ENCODE measurements at regions not wholly inside any gene's neighbourhood (a gene's known extent, or its start where the extent isn't known, plus 50 kb on each side); places are given as distances from the start of the nearest gene placed in this dataset.

DNA sequence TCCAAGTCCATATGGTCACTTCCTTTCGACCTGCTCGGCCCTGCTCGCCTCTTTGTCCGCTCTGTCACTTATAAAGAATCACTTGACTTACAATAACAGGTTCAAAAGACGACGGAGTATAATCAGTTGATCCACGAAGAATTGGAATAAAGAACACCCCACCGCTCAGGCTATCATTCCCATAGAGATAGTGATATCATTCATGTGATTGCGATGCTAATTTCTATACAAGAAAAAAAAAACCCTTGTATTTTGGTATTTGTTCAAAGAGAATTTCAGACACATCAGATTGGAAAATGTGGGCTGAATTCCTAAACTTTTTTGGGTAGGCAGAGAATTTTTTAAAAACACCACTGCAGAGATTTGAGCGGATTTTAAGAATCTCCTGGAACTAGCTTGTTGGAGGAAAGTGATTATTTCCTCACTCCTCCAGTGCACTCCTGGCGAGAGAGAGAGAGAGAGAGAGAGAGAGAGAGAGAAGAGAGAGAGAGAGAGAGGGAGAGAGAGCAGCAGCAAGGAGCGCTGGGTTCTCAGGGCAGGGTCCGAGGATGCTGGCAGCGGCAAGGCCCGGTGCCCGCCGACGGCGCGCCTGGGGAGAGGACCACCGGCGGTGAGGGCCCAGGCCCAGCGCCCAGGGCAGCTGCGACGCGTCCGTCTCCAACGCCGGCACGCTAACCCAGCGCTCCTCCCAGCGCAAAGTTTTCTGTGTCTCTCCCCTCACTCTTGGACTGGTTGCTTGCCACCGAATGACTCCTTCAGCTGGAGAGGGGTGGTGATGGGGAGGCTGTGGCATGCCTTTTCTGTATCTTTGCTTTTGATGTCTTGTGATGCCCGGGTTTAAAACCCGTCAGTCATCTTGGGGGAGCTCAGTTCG lies 149.0 kb upstream of the ZNF536 start:
- no peak for ATAC-seq
- intact Hi-C loops (cut with micrococcal nuclease) = no loop called here
- Histone ChIP-seq H3K27ac (ENCODE audit: low read length) (no peak overlapping the region), H3K4me1 (ENCODE audit: control insufficient read depth, insufficient read depth, low read length) (peaks cover 15% of the 10 kb centered on the region), H3K4me3 (ENCODE audit: low read length) (no peak overlapping the region), H3K9me3 (ENCODE audit: control insufficient read depth, insufficient read depth, low read length) (no peaks in the 10 kb centered on the region), H3K27me3 (ENCODE audit: control insufficient read depth, insufficient read depth, low read length) (peaks cover 20% of the 10 kb centered on the region), H3K36me3 (ENCODE audit: control insufficient read depth, insufficient read depth, low read length) (no peaks in the 10 kb centered on the region)
- Mint-ChIP-seq H3K4me3 (peak overlapping the region; percentile 62), H3K36me3 (peaks cover 14% of the 10 kb centered on the region), H3K27me3 (ENCODE audit: low read depth in 2 of 2) (peaks cover 49 to 58% of the 10 kb centered on the region in 2 donors), H3K9me3 (no peaks in the 10 kb centered on the region), H3K27ac (no peak overlapping the region), H3K4me1 (peaks cover 22 to 30% of the 10 kb centered on the region in 2 donors)
- WGBS (ENCODE audit: insufficient coverage) = 8% methylated on average over 32 of the region's 36 CpGs
- no peak for DNase-seq
- TF ChIP-seq, protein P1, sequence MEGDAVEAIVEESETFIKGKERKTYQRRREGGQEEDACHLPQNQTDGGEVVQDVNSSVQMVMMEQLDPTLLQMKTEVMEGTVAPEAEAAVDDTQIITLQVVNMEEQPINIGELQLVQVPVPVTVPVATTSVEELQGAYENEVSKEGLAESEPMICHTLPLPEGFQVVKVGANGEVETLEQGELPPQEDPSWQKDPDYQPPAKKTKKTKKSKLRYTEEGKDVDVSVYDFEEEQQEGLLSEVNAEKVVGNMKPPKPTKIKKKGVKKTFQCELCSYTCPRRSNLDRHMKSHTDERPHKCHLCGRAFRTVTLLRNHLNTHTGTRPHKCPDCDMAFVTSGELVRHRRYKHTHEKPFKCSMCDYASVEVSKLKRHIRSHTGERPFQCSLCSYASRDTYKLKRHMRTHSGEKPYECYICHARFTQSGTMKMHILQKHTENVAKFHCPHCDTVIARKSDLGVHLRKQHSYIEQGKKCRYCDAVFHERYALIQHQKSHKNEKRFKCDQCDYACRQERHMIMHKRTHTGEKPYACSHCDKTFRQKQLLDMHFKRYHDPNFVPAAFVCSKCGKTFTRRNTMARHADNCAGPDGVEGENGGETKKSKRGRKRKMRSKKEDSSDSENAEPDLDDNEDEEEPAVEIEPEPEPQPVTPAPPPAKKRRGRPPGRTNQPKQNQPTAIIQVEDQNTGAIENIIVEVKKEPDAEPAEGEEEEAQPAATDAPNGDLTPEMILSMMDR (IDR thresholded peaks at IDR 0.05) = no peak

DNA sequence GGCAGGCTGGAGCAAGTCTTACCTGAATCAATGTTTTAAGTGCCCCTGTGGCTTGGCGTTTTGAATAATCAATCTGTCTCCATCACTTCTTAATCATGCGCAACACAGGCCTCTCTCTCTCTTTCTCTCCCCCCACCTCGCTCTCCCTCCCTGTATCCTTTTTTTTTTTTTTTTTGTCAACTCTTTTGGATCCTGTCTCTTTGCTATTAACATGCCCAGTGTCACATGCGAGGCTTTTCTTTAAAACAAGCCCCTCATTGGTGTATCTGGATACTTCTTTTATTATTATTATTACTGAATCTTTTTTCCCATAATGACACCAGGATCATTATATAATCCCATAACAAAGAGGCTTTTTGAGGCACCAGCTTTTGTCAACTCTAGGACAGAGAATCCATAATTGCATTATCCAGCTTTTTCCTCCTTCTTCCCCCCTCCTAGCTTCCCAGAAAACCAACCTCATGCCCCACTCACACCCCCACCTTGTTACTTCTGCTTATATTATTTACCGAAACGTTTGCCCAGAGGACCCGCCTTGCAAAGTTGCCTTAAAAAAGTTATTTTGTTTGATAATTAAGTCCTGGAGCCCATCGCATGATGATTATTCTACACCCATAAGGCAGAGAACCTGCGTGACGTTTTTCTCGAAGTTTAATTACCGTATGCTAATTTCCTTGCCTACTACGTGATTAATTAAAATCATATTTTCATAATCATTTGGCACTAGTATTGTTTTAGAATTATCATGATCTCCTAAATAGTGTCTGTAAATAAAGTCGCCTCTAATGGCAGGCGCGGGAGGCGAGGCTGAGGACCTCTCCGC lies 148.1 kb upstream of the ZNF536 start:
- no peaks in the 10 kb centered on the region for H3K9me3 Mint-ChIP-seq
- no peaks in the 10 kb centered on the region for H3K9me3 ChIP-seq (ENCODE audit: control insufficient read depth, insufficient read depth, low read length)
- intact Hi-C loops (cut with micrococcal nuclease) = no loop called here
- DNase-seq (no peak), ATAC-seq (no peak)
- peaks cover 22% of the 10 kb centered on the region for H3K27me3 ChIP-seq (ENCODE audit: control insufficient read depth, insufficient read depth, low read length)
- WGBS (ENCODE audit: insufficient coverage) = 25% methylated on average over 10 of the region's 18 CpGs
- TF ChIP-seq, protein P1 (IDR thresholded peaks at IDR 0.05) = no peak
- peak overlapping the region; percentile 25 for H3K4me3 Mint-ChIP-seq
- H3K36me3 ChIP-seq (ENCODE audit: control insufficient read depth, insufficient read depth, low read length) = no peaks in the 10 kb centered on the region
- H3K27ac ChIP-seq (ENCODE audit: low read length) = no peak overlapping the region
- H3K27me3 Mint-ChIP-seq (ENCODE audit: low read depth in 2 of 2) = peaks cover 49 to 60% of the 10 kb centered on the region in 2 donors
- no peak overlapping the region for H3K4me3 ChIP-seq (ENCODE audit: low read length)
- H3K4me1 ChIP-seq (ENCODE audit: control insufficient read depth, insufficient read depth, low read length) = peaks cover 17% of the 10 kb centered on the region
- peaks cover 14% of the 10 kb centered on the region for H3K36me3 Mint-ChIP-seq
- H3K27ac Mint-ChIP-seq = no peak overlapping the region
- peaks cover 22 to 30% of the 10 kb centered on the region in 2 donors for H3K4me1 Mint-ChIP-seq

DNA sequence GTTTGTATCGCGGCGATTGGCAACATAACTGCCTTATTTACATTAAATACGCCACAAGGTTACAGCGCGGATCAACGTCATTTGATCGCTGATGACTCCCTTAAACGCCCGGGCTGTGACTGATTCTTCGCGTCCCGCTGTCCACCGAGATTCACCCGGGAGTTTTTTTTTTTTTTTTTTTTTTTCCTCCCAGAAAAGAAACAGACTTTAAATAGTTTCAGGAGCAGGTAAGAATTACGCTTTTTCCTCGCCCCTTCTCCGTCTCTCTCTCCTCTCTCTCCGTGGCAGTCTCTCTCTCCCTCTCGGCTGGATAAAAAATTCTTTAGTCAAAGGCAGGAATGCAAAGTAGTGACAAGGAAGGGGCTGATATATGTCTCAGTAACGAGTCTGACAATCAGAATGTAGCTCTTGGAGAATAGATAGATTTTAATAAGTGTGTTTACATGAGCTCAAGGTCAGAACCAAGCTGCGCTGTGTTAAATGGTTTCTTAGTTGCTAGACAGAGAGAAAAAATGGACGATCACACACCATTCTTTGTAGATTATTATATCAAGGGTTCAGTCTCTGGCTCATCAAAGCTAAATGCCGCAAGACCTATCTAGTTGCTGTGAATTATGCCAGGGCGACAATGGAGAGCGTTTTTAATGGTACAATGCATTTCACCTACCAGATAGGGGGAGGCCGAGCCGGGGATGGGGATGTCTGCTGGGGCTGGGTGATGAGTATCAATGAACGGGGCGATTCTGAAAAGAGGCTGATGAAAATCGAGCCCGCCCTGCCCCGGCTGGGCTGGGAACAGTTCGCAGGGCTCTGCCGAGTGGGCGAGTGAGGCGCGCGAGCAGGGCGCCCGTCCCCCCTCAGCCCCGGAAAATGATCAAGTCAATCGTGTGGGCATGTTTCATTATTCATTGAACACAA lies 147.2 kb upstream of the ZNF536 start:
- peaks cover 14% of the 10 kb centered on the region for H3K36me3 Mint-ChIP-seq
- H3K4me3 ChIP-seq (ENCODE audit: low read length) = no peak overlapping the region
- WGBS (ENCODE audit: insufficient coverage) = 4% methylated on average over 37 of the region's 43 CpGs
- no peaks in the 10 kb centered on the region for H3K9me3 Mint-ChIP-seq
- H3K27ac Mint-ChIP-seq = no peak overlapping the region
- intact Hi-C loops (cut with micrococcal nuclease) = no loop called here
- DNase-seq = no peak
- H3K36me3 ChIP-seq (ENCODE audit: control insufficient read depth, insufficient read depth, low read length) = no peaks in the 10 kb centered on the region
- peaks cover 31% of the 10 kb centered on the region for H3K27me3 ChIP-seq (ENCODE audit: control insufficient read depth, insufficient read depth, low read length)
- H3K9me3 ChIP-seq (ENCODE audit: control insufficient read depth, insufficient read depth, low read length) = no peaks in the 10 kb centered on the region
- peaks cover 22 to 30% of the 10 kb centered on the region in 2 donors for H3K4me1 Mint-ChIP-seq
- peaks cover 17% of the 10 kb centered on the region for H3K4me1 ChIP-seq (ENCODE audit: control insufficient read depth, insufficient read depth, low read length)
- TF ChIP-seq, protein P1 (IDR thresholded peaks at IDR 0.05) = no peak
- peak overlapping the region; percentile 92 for H3K4me3 Mint-ChIP-seq
- ATAC-seq = no peak
- H3K27me3 Mint-ChIP-seq (ENCODE audit: low read depth in 2 of 2) = peaks cover 54 to 60% of the 10 kb centered on the region in 2 donors
- H3K27ac ChIP-seq (ENCODE audit: low read length) = no peak overlapping the region
